ENCODE measurements at regions not wholly inside any gene's neighbourhood (a gene's known extent, or its start where the extent isn't known, plus 50 kb on each side); places are given as distances from the start of the nearest gene placed in this dataset.
"Not testable (repeated sequence)": the region's sequence is repeated elsewhere in the genome, so short reads cannot be mapped to it uniquely, and the experiment has no call there.

- no peak for DNase-seq
Observed at GRCh38 chr11:39120890-39121289, 2338.6 kb downstream of the LRRC4C start.

DNA sequence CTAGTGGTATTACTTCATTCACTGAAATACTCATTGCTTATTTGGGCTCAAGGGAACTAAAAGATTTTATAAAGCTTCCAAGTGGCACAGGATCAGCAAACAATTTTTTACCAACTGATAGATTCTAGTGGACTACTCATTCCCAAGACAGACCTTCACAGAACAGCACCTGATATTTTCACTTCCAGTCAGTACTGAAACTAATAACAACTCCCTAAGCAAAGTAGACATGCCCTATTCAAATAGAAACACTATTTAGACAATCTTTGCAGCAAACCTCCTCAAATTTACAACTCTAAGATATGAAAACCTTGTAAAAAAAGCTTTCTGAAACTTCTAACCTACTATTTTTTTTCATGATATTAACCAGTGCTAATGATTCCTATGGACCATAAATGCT is 2345.8 kb downstream of the LRRC4C start:
- DNase-seq, result no peak

- DNase-seq, result no peak
Observed at GRCh38 chr11:39102236-39102635, 2357.2 kb downstream of the LRRC4C start.

GRCh38 chr11:39078465-39078864 is 2381.0 kb downstream of the LRRC4C start:
- DNase-seq, result no peak

DNA sequence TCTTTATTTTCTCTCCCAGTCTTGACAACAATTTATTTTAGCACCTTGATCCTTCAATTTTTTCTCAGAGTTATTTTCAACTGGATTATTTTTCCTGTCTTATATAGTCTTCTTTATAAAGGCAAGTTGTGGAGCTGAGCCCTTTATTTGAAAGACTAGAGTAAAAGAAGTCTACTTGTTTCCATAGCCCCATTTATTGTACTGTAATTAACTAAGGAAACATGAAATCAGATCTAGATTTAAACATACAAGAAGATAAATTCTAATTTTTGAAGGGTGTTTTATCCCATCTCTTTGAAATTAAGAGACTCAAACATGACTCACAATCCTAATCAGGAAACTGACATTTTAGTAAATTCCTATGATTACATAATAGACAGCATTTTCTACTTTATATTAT is 2421.8 kb downstream of the LRRC4C start:
- no peak for DNase-seq

DNA sequence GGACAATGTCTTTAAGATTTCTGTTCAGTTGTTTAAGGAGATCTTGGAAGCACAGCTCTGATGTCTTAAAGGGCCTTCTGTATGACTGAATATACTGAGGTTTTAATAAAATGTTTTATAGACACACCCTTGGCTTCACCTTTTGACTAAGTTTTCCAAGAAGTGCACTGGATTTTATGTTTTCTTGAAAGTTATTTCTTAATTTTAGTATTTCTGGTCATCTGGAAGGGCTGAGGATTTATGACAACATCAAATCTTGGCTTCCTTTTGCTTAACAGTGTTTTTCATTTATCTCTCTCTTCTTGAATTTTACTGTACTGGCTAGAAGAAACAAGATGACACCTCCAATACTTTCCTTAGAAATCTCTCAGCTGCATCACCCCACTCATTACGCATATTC is 2423.4 kb downstream of the LRRC4C start:
- no peak for DNase-seq

- no peak for DNase-seq
Observed at GRCh38 chr11:39021539-39021938, 2423.5 kb upstream of the RAG2 start.

DNA sequence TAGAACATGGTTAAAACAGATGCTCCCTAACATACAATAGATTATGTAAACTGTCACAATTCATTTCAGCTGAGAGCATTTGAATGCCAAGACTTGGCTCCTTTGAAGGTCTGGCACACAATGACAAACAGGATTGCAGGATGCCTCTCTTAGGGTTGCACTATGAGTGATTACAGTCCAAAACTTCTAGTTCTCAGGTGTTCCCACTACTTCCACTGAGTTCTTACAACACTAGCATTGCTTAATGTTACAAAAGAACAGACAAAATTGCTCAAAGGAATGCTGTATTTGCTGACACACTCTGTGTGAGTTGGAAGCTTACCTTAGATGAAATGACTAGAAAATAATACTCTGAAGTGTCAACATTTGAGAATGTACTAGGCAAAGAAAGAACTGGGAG is 2413.8 kb upstream of the RAG2 start:
- DNase-seq, result no peak

GRCh38 chr11:38990841-38991240 is 2392.8 kb upstream of the RAG2 start:
- no peak for DNase-seq

- DNase-seq, result no peak
Observed at GRCh38 chr11:38990139-38990538, 2392.1 kb upstream of the RAG2 start.

- DNase-seq, result no peak
Observed at GRCh38 chr11:38988908-38989307, 2390.9 kb upstream of the RAG2 start.

DNA sequence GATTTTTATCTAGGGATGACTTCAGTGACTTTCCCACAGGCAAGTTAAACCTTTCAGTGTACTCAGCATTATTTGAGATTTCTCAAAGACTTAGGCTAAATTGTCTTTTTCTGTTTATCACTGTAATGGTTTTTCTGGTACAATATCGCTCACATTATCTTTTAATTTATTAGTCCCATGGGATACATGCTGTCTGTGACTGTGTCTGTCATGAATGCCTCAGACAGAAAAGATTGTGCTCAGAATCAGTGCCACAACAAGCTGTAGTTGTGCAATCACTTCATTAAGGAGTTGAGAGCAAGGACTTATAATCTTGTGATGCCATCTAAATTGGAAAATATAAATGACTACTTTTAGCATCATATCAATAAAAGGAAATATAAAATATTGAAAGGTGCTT is 2374.2 kb upstream of the RAG2 start:
- DNase-seq, result no peak

DNA sequence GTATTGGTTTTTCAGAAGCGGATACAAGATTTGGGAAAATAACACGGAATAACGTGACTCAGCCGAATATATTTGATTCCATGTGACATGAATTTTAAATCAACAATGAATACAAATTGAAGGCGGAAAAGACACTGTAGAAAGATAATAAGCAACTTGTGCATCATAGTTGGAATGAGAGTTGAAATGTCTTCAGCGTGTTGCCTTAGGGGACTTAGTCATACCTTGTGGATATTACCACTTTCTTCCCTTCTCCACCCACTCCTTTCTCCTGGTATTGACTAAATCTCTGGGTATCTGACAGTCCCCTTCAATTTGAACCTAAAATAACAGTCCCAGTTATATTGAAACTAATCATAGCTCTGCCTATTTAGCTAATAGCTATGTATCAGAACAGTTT is 2373.1 kb upstream of the RAG2 start:
- DNase-seq, result no peak

DNA sequence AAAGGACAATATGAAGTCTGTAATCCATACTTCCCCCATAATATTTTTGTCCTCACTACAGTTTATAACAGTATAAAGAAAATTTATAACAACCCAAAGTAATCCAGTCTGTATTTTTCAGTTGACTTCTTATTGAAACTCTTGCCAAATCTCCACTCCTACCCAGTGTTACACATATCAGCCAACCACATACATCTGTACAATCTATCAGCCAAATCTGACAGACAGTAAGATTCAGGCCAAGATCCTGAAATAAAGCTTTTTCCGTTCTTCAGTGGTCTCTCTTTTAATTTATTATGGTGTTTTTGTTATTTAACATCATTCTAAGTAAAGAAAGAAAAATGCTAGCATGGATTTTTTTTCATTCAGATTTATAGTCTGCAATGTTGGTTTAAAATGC is 2370.9 kb upstream of the RAG2 start:
- no peak for DNase-seq

GRCh38 chr11:38952698-38953097 is 2354.7 kb upstream of the RAG2 start:
- no peak for DNase-seq

DNA sequence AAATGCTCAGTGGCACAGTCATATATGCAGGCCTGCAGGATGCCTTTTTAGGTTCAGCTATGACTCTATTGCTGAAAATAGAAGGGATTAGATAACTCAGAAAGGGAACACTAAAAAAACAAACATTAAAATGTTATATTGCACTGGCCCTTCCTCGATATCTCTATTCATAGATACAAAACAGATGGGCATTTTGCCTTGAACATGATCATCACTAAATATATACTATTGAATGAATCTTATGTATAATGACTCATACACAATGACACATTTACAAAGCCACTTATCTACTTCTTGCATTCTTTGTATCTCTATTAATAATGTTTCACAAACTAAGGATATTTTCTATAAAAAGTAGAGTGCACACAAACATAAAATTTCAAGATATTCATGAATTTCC is 2352.8 kb upstream of the RAG2 start:
- DNase-seq, result no peak

DNA sequence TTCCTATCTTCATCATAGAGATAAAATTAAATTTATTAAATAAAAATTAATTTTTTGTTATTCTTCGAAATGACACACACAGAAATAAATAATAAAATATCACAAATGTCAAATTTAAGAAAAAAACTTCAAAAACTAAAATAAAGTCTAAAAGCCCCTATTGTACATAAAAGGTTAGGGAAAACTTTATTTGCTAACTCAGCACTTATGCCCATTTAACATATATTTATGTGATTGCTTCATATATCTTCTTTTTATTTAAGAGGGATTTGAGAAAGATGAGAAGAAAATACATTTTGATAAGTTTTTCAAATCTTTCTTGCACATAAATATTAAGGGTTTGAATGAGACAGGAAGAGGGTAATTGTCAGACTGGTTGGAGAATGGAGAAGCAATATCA is 2350.4 kb upstream of the RAG2 start:
- no peak for DNase-seq

DNA sequence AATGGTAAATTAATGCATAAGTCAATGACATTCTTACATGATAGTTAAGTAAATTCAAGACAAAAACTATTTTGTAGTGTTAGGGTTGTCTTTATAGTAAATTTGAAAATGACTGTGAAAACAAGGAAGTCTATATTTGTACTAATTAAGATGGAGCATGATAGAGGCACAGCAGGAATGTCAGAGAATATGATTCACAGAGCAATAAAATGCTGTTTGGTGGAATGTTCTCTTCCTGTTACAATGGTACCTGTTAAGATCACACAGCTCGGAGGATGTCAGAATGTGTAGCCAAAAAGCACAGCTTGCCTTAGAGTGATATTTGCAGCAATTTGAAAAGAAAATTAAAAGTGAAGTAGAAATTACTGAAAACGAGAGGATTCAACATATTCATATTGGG is 2339.7 kb upstream of the RAG2 start:
- DNase-seq, result no peak

DNA sequence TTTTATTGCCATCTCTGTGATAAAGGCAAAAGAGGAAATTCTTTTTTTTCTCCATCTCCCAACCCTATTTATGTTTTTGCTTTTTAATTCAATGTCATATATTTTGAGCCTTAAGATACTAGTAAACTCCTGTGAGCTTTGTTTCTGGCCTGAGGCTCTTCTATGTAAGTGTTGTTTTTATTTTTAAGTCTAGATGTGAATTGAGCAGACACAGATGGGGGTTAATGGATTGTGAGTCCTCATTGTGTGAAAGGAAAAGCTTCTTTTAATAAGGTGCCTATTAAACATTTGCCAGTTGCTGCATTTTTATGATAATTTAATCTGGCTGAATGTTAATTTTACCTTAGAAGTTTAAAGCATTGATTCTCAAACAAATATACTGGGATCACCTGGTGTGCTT is 2337.9 kb upstream of the RAG2 start:
- no peak for DNase-seq

DNA sequence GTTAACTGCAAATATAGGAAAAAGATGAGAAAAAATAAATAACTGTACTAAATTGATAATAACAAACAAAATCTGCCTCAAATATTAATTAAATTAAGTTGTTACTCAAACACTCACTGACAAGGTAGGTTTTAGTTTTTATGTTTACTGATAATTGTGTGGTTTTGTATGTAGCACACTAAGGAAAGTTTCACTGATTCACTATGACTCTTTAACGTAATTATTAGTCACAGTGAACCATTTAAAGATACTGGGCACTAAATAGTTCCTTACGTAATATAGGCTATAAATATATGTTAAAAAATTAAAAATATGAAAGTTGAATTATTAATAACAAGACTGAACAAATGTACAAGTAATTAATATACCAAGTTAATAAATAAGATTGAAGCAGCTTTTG is 2330.0 kb upstream of the RAG2 start:
- no peak for DNase-seq

DNA sequence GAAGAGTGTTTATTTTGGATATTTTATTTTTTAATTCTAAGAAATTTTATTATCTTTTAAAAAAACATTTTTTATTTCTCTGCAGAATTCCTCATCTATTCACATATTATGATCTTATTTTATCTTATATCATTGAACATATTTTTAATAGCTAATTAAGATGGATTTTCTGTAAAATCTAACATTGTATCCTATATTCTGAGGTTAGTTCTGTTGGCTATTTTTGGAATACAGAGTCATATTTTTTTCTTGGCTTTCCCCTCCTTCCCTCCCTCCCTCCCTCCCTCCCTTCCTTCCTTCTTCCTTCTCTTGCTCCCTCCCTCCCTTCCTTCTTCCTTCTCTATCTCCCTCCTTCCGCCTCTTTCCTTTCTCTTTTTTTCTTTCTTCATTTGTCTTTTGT is 2326.6 kb upstream of the RAG2 start:
- no peak for DNase-seq

DNA sequence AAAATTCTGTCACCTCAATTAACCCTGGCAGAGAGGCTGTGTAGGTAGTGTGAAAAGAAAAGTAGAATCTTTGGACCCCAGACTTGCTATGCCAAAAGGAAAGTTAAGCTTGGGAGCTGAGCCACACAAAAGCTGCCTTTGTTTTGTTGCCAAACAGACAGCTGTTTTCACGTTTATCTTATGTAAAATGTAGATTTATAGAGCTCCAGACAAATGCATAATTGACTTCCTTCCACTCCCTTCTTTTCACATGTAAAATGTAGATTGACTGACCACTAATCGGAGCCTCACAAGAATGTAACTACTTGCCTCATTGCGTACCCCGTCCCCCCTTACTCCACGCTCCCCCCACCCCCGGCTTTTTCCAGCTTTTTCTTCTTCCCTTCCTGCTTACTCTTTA is 2302.2 kb upstream of the RAG2 start:
- no peak for DNase-seq

DNA sequence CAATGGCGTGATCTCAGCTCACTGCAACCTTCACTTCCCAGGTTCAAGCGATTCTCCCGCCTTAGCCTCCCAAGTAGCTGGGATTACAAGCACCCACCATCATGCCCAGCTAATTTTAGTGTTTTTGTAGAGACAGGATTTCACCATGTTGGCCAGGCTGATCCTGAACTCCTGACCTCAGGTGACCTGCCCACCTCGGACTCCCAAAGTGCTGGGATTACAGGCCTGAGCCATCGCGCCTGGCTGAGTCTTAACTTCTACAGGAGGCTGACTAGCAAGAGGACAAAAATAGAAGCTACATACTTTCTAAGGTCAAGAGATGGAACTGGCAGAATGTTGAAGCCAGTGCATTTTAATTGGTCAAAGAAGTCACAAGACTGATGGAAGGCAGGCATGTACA is 2296.2 kb upstream of the RAG2 start:
- DNase-seq, result not testable (repeated sequence)

GRCh38 chr11:38884145-38884865 is 2286.3 kb upstream of the RAG2 start:
- DNase-seq, result no peak

DNA sequence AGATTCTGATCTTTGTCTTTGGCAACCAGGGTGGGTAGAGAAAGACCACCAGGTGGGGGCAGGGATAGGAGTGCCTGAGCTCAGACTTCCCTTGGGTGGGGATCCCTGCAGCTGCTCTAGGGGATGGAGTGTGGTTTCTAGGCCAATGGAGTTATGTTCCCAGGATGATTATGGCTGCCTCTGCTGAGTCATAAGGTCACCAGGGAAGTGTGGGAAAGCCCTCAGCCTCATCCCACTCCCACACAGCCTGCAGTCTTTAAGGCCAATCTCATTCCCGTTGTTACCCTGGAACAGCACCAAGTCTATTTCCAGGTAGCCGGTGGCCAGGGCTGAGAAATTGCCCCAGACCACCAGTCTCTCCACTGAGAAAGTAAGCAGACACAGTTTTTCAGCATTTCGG is 2269.3 kb upstream of the RAG2 start:
- no peak for DNase-seq

- no peak for DNase-seq
Observed at GRCh38 chr11:38865922-38866321, 2267.9 kb upstream of the RAG2 start.
